ENCODE measurements at regions not wholly inside any gene's neighbourhood (a gene's known extent, or its start where the extent isn't known, plus 50 kb on each side); places are given as distances from the start of the nearest gene placed in this dataset.
A peak's percentile ranks its signal among the peaks of the same experiment; 100 is the strongest.
"Not testable (repeated sequence)": the region's sequence is repeated elsewhere in the genome, so short reads cannot be mapped to it uniquely, and the experiment has no call there.

DNA sequence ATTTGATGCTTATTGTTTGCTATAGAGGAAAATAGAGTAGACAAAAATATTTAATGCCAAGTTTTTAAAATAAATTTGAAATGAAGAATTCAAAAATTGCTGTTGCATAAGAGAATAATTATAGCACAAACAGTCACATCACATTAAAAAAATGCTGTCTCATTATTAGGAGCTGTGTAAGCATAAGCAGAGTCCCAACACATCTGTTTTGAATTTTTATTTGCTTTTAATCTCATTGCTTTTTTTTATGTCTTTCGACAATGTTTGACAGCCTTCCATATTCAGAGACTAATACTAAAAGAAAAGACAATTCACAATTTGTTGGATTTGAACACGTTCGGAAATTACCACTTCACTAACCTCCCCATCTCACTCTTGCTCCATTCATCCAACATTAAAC, 143.5 kb downstream of the TFPI2 start:
- DNase-seq: no peak

GRCh38 chr7:93739424-93739823, 151.1 kb downstream of the TFPI2 start:
- DNase-seq: no peak

DNA sequence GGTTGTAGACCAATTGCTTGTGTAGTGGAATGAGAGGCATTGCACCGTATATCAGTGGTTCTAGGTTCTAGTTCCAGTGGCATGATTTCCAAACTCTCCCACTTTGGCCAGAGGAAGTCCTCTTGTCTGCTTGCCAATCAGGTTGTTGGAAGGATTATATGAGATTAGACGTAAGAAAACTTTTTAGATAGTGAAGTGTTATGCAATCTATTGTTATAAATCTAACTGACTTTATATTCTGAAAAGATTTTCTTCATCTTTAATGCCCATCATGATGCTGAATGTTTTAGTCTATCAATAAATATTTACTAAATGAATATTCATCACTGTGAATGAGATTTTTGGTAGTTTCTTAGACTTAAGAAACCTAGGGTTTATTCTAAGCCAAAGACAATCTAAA, 152.6 kb downstream of the TFPI2 start:
- DNase-seq: no peak

DNA sequence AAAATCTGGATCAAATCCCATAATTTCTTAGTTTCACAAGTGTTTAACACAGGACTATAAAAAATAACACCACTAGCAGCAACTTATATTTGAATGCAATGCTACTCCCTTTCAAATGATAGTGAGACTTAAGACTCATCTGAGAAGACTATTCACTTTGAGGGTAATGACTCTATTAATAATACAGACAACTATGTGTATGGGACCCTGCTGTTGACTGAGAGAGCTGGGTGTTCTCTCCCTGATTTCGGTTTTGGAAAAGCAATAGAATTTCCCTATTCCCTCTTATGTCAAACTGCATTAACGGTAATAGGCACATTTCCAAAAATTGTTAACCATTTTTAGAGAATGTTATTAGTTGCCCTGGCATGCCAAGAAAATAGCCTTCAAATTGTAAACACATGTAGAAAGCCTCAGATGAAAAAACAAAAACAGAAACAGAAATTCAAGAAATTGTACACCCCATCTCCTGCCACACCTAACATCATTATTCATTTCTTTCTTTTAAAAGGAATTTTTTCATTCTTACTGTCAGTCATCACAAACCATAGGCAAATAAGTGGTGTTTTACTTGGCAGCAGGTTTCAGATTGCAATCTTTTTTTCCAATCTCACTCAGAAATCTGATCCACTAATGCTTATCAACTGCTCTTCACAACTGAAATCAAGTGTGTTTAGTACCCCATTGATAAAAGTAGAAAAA, 153.7 kb downstream of the TFPI2 start:
- no peak for DNase-seq

- DNase-seq: no peak
These were observed 153.8 kb upstream of the CALCR start for GRCh38 chr7:93728292-93728691.

DNA sequence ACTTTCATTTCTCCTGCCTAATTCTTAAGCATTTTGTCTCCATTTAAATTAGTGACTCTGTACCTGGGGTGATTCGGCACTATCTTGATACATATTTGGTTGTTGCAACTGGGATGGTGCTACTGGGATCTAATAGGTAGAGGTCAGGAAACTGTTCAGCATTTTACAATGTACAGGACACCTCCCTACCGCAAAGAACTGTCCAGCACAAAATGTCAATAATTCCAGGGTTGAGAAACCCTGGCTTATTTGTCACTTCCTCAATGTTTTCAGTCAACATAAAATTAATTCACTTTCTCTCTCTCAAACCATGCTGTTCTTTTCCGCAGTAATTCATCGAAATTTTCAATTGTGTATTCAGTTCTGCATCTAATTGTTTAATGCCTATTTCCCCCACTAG, 151.4 kb upstream of the CALCR start:
- no peak for DNase-seq

- no peak for DNase-seq
These were observed 149.1 kb upstream of the CALCR start for GRCh38 chr7:93723424-93724124.

- no peak for DNase-seq
These were observed 145.6 kb upstream of the CALCR start for GRCh38 chr7:93720106-93720505.

DNA sequence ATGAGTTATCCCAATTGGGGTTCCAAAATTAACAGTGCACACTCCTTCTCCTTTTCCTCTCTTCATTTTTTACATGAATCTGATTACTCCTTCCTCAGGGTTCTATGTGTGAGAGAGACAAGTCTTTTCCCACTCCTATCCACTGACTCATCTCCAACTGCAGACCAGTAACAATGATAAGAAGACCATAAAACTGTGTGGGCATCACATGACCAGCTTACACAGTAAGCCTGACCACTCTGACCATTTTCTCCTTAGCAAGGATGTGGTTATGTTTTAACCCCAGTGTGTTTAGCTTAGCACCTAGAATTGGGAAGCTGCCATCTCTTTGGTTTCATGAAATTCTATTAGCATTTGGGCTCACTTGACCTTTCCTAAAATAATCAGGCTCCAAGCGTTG, 145.0 kb upstream of the CALCR start:
- no peak for DNase-seq

- DNase-seq: no peak
These were observed 142.8 kb upstream of the CALCR start for GRCh38 chr7:93717217-93717900.

DNA sequence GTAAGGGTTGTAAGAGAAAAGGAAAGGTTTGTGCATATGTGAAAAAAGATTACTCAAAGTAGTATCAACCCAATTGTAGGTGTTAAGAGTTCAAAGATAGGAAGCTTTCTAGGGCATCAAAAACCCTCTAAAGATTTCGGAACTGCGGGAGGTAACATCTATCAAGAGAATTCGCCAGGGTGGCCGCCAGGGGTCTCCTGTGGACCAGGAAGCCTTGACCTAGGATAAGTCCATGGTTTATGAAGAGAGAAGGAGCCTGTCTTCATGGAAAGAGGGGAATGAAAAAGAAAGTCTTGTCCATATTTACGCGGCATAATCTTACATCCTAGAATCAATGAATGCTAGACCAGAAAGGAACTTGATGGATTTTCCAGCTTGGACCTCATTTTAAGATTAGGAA, 140.7 kb upstream of the CALCR start:
- peak in 4 of 56 donors; percentile 1 to 13 (median 3) for DNase-seq

DNA sequence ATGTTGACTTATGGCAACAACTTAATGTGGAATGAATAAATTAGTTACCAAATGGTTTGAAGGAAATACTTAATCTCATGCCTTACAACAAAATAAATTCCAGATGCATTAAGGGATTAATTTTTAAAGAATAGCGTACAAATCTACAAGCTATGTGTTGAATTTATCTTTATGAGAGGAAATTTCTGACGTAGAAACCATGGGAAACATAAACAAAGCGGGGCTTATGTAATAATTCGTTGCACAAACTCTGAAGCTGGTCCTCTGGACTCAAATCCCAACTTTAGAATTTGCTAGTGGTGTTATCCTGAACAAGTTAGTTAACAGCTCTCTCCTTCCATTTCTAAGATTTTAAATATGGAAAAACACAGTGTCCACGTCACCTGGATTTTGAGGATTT, 137.4 kb upstream of the CALCR start:
- no peak for DNase-seq

- DNase-seq: not testable (repeated sequence)
These were observed 133.7 kb upstream of the CALCR start for GRCh38 chr7:93708255-93708654.

GRCh38 chr7:93707249-93707648, 132.7 kb upstream of the CALCR start:
- no peak for DNase-seq

DNA sequence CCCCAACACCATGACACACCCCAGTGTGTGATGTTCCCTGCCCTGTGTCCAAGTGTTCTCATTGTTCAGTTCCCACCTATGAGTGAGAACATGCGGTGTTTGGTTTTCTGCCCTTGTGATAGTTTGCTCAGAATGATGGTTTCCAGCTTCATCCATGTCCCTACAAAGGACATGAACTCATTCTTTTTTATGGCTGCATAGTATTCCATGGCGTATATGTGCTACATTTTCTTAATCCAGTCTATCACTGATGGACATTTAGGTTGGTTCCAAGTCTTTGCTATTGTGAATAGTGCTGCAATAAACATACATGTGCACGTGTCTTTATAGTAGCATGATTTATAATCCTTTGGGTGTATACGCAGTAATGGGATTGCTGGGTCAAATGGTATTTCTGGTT, 131.6 kb upstream of the CALCR start:
- DNase-seq: not testable (repeated sequence)

DNA sequence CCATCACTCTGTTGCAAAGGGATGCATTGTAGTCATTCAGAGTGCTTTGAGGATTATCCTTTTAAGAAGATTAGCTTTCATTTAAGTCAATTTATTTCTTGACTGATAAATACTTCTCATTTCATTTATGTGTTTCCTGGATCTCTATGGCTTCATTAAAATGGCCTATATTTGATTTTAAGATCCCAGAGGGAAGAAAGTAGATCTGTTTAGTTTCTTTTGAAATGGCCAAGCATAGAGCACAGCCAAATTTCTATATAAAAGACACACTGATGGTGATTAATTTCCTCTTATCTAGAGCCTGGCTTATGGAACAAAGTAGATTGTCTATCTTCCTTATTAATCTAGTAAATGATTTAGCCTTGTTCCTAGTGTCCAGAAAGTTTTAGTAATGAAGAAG, 129.7 kb upstream of the CALCR start:
- DNase-seq: no peak

GRCh38 chr7:93697901-93698300, 123.4 kb upstream of the CALCR start:
- no peak for DNase-seq

- peak in 3 of 56 donors; percentile 1 to 25 (median 1) for DNase-seq
These were observed 119.3 kb upstream of the CALCR start for GRCh38 chr7:93693796-93694195.

DNA sequence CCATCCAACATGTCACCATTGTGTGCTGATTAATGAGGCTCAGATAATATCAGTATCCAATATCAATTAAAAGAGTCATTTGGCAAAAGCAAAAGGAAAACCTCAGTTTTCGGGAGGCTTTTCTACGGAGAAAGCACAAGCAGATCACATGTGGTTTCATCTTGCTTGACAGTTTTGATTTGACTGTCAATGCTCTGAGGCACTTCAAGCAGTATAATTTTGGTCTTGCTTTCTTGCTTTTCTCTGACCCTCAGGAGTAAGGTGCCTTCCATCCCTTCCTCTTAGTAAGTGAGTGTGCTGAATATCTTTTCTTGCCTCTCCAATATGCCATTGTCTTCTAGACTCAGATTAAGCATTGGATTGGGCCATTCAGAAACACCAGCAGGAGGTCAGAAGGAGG, 115.5 kb upstream of the CALCR start:
- no peak for DNase-seq

- DNase-seq: no peak
These were observed 103.7 kb upstream of the CALCR start for GRCh38 chr7:93678185-93678584.

DNA sequence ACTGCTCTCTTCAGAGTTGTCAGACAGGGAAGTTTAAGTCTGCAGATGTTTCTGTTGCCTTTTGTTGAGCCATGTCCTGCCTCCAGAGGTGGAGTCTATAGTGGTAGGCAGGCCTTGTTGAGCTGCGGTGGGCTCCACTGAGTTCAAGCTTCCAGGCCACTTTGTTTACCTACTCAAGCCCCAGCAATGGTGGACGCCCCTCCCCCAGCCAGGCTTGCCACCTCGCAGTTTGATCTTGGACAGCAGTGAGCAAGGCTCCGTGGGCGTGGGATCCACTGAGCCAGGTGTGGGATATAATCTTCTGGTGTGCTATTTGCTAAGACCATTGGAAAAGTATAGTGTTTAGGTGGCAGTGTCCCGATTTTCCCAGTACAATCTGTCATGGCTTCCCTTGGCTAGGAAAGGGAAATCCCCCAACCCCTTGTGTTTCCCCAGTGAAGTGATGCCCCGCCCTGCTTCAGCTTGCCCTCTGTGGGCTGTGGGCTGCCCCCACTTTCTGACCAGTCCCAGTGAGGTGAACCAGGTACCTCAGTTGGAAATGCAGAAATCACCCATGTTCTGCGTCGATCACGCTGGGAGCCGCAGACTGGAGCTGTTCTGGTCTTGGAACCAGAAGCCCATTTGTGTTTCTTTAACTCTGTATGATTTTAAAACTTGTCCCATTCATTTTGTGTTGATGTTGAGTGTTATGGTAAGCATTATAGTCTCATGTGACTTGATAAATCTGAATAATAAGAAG, 89.2 kb upstream of the CALCR start:
- DNase-seq: no peak

DNA sequence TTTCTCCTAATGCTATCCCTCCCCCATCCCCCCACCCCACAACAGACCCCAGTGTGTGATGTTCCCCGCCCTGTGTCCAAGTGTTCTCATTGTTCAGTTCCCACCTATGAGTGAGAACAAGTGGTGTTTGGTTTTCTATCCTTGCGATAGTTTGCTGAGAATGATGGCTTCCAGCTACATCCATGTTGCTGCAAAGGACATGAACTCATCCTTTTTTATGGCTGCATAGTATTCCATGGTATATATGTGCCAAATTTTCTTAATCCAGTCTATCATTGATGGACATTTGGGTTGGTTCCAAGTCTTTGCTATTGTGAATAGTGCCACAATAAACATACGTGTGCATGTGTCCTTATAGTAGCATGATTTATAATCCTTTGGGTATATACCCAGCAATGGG, 83.6 kb upstream of the CALCR start:
- not testable (repeated sequence) for DNase-seq

Data from nucleus accumbens (tissue), 56 donors.